ENCODE measurements at regions not wholly inside any gene's neighbourhood (a gene's known extent, or its start where the extent isn't known, plus 50 kb on each side); places are given as distances from the start of the nearest gene placed in this dataset.
"Not testable (repeated sequence)": the region's sequence is repeated elsewhere in the genome, so short reads cannot be mapped to it uniquely, and the experiment has no call there.

- in situ Hi-C loops (cut with MboI; ENCODE audit: low pct_ligation_motif_present in 1 of 4, low pct_unique_long_range_greater_than_20kb in 1 of 4, low sequenced_read_pairs in 3 of 4) (no loop called here), intact Hi-C loops (cut with DNase I; ENCODE audit: low total_unique reads) (no loop called here)
- Histone ChIP-seq H3K4me1 (no peaks in the 10 kb centered on the region), H3K36me3 (no peaks in the 10 kb centered on the region), H3K27me3 (no peaks in the 10 kb centered on the region), H3K4me3 (no peak overlapping the region), H3K27ac (no peak overlapping the region), H3K9me3 (no peaks in the 10 kb centered on the region)
- TF ChIP-seq POLR2A (IDR thresholded peaks at IDR 0.05) = no peak
- no peak for DNase-seq
These were observed 739.4 kb upstream of the CHAC2 start for GRCh38 chr2:53028225-53028624.

GRCh38 chr2:53022248-53022647 lies 745.4 kb upstream of the CHAC2 start:
- H3K9me3 ChIP-seq; H3K36me3 ChIP-seq; H3K27me3 ChIP-seq; H3K4me3 ChIP-seq; intact Hi-C loops (cut with DNase I; ENCODE audit: low total_unique reads); H3K27ac ChIP-seq; DNase-seq; H3K4me1 ChIP-seq; in situ Hi-C loops (cut with MboI; ENCODE audit: low pct_ligation_motif_present in 1 of 4, low pct_unique_long_range_greater_than_20kb in 1 of 4, low sequenced_read_pairs in 3 of 4): not testable (repeated sequence)
- WGBS, 2 donors (ENCODE audit: low coverage in 1 of 2) = 82 to 85% methylated on average over 4 of the region's 4 CpGs

- Histone ChIP-seq H3K27me3 (no peaks in the 10 kb centered on the region), H3K27ac (no peak overlapping the region), H3K4me1 (no peaks in the 10 kb centered on the region), H3K9me3 (no peaks in the 10 kb centered on the region), H3K36me3 (no peaks in the 10 kb centered on the region), H3K4me3 (no peak overlapping the region)
- intact Hi-C loops (cut with DNase I; ENCODE audit: low total_unique reads) = no loop called here
- in situ Hi-C loops (cut with MboI; ENCODE audit: low pct_ligation_motif_present in 1 of 4, low pct_unique_long_range_greater_than_20kb in 1 of 4, low sequenced_read_pairs in 3 of 4) = no loop called here
- TF ChIP-seq CTCF (IDR thresholded peaks at IDR 0.05) (no peak), EP300 (IDR thresholded peaks at IDR 0.05; ENCODE audit: low read depth) (no peak), POLR2AphosphoS5 (IDR thresholded peaks at IDR 0.05) (no peak), POLR2A (IDR thresholded peaks at IDR 0.05) (no peak)
- WGBS, 2 donors (ENCODE audit: low coverage in 1 of 2) = 88 to 91% methylated on average over 2 of the region's 2 CpGs
- DNase-seq = no peak
These were observed 745.8 kb upstream of the CHAC2 start for GRCh38 chr2:53021828-53022227.

GRCh38 chr2:53021292-53021691 lies 746.3 kb upstream of the CHAC2 start:
- no peaks in the 10 kb centered on the region for H3K27me3 ChIP-seq
- TF ChIP-seq POLR2A (IDR thresholded peaks at IDR 0.05) (no peak), EP300 (IDR thresholded peaks at IDR 0.05; ENCODE audit: low read depth) (no peak), CTCF (IDR thresholded peaks at IDR 0.05) (no peak), POLR2AphosphoS5 (IDR thresholded peaks at IDR 0.05) (no peak)
- WGBS, 2 donors (ENCODE audit: low coverage in 1 of 2) = 69 to 80% methylated on average over 1 to 3 of the region's 3 CpGs
- no peaks in the 10 kb centered on the region for H3K36me3 ChIP-seq
- no peak for DNase-seq
- in situ Hi-C loops (cut with MboI; ENCODE audit: low pct_ligation_motif_present in 1 of 4, low pct_unique_long_range_greater_than_20kb in 1 of 4, low sequenced_read_pairs in 3 of 4) (no loop called here), intact Hi-C loops (cut with DNase I; ENCODE audit: low total_unique reads) (no loop called here)
- no peaks in the 10 kb centered on the region for H3K4me1 ChIP-seq
- H3K4me3 ChIP-seq = no peak overlapping the region
- no peaks in the 10 kb centered on the region for H3K9me3 ChIP-seq
- no peak overlapping the region for H3K27ac ChIP-seq

- no peak for DNase-seq
- 21 to 26% methylated on average over 2 of the region's 2 CpGs for WGBS, 2 donors (ENCODE audit: low coverage in 1 of 2)
- no peak overlapping the region for H3K27ac ChIP-seq
- no peaks in the 10 kb centered on the region for H3K9me3 ChIP-seq
- no peaks in the 10 kb centered on the region for H3K27me3 ChIP-seq
- no peaks in the 10 kb centered on the region for H3K4me1 ChIP-seq
- intact Hi-C loops (cut with DNase I; ENCODE audit: low total_unique reads) (no loop called here), in situ Hi-C loops (cut with MboI; ENCODE audit: low pct_ligation_motif_present in 1 of 4, low pct_unique_long_range_greater_than_20kb in 1 of 4, low sequenced_read_pairs in 3 of 4) (no loop called here)
- no peaks in the 10 kb centered on the region for H3K36me3 ChIP-seq
- TF ChIP-seq EP300 (IDR thresholded peaks at IDR 0.05; ENCODE audit: low read depth) = no peak
- TF ChIP-seq CTCF (IDR thresholded peaks at IDR 0.05) = no peak
- no peak for TF ChIP-seq POLR2AphosphoS5 (IDR thresholded peaks at IDR 0.05)
- TF ChIP-seq POLR2A (IDR thresholded peaks at IDR 0.05) = no peak
- no peak overlapping the region for H3K4me3 ChIP-seq
These were observed 748.7 kb upstream of the CHAC2 start for GRCh38 chr2:53018825-53019425.

Data from transverse colon (tissue), 4 donors.